RKO (cell line): ENCODE measurements at regions not wholly inside any gene's neighbourhood (a gene's known extent, or its start where the extent isn't known, plus 50 kb on each side); places are given as distances from the start of the nearest gene placed in this dataset.
"Not testable (repeated sequence)": the region's sequence is repeated elsewhere in the genome, so short reads cannot be mapped to it uniquely, and the experiment has no call there.

Source experiments
- DNase-seq: peaks from one replicate; pipeline ENCODE4 v3.0.0-alpha.2; 2016; ENCODE audit warnings: low spot score

DNA sequence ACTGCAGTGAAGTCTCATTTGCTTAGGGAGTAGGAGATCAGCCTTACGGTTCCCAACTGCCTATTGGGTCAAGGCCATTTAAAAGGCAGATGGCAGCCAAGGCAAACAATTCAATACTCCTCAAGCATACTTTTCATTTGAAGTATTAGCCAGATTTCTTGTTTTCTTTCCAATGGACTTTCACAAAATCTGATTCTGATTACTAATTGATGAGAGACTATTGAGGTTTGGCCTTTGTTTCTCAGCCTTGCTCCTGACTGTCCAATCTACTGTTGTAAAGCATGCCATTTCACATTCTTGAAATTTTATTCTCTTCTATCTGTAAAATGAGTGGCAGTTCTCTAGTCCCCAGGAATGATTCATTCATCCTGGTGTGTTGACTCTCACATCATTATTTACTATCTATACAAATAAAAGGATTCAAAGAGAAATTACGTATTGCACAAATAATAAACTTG is 166.2 kb upstream of the TGFBR2 start:
- no peak for DNase-seq

GRCh38 chr3:30440880-30441279 is 165.5 kb upstream of the TGFBR2 start:
- no peak for DNase-seq

DNA sequence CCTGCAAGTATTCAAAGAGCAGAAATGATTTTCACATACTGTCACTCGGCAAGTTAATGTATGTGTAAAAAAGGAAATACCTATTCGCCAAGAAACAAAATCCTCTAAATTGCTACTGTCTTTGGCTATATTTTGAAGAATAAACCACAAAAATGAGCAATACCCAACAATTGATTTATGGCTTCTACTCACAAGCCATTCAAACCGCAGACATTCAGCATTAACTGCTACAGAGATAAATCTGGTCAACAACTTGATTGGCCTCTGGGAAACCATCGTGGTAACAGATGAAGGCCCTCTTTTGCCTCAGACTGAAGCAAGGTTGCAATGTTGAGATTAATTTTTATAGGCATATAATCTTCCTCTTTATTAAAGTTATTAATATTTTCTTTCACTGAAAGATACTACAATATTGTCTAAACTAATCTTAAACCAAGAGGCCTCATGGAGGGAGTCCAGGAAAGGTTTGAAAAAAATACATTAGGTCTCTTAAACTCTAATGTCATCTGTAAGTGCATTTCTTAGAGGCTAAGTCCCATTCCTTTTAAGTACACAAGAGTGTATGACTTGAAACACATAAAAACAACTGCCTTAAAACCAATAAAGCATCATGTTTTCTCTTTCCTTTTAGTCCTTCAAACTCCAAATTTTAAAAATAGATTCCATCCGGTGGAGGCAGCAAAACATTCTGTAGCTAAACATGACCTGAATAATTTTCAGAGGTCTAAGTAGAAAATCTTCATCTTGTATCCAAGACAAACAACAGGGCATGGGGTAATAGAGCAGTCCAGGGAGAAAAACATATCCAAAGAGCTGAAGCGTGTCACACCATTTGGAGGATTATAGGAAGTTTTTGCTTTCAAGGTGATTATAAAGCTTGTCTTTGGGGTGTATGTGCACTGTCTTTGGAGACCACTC is 162.4 kb upstream of the TGFBR2 start:
- no peak for DNase-seq

GRCh38 chr3:30448450-30449289 is 157.7 kb upstream of the TGFBR2 start:
- no peak for DNase-seq

GRCh38 chr3:30449290-30449632 is 157.1 kb upstream of the TGFBR2 start:
- no peak for DNase-seq

GRCh38 chr3:30452446-30452845 is 154.0 kb upstream of the TGFBR2 start:
- DNase-seq = no peak

GRCh38 chr3:30453360-30454039 is 152.9 kb upstream of the TGFBR2 start:
- DNase-seq = no peak

- DNase-seq = no peak
Observed at GRCh38 chr3:30454636-30455035, 151.8 kb upstream of the TGFBR2 start.

- not testable (repeated sequence) for DNase-seq
Observed at GRCh38 chr3:30455112-30455511, 151.3 kb upstream of the TGFBR2 start.

GRCh38 chr3:30455840-30456239 is 150.6 kb upstream of the TGFBR2 start:
- no peak for DNase-seq

DNA sequence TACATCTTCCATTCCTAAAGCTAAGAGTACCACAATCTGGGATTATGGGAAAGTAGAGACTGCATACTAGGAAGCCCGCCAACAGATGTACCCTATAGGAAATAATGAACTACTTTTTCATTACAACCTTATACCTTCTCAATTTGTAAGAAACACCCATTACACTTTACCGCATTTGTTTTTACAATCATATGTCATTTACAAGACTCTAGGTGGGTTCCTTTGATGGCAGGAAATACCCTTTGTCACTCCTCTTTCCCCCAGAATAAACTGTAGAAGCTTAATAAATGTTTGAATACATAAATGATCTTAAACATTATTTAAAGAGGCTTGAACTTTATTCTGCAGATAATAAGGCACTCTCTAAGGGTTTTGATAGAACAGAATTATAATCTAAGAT is 150.1 kb upstream of the TGFBR2 start:
- DNase-seq = no peak

- DNase-seq = no peak
Observed at GRCh38 chr3:30457081-30457480, 149.3 kb upstream of the TGFBR2 start.

DNA sequence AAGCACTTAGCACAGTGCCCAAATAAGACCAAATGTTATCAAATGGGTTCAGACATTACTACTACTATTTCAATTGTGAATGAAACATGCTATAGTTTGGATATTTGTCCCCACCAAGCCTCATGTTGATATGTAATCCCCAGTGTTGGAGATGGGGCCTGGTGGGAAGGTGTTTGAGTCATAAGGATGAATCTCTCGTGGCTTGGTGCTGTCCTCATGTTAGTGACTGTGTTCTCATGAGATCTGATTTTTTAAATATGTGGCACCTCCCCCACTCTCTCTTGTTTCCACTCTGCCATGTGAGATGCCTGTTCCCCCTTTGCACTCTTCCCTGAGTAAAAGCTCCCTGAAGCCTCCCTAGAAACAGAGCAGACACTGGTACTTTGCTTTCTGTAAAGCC is 148.7 kb upstream of the TGFBR2 start:
- no peak for DNase-seq

DNA sequence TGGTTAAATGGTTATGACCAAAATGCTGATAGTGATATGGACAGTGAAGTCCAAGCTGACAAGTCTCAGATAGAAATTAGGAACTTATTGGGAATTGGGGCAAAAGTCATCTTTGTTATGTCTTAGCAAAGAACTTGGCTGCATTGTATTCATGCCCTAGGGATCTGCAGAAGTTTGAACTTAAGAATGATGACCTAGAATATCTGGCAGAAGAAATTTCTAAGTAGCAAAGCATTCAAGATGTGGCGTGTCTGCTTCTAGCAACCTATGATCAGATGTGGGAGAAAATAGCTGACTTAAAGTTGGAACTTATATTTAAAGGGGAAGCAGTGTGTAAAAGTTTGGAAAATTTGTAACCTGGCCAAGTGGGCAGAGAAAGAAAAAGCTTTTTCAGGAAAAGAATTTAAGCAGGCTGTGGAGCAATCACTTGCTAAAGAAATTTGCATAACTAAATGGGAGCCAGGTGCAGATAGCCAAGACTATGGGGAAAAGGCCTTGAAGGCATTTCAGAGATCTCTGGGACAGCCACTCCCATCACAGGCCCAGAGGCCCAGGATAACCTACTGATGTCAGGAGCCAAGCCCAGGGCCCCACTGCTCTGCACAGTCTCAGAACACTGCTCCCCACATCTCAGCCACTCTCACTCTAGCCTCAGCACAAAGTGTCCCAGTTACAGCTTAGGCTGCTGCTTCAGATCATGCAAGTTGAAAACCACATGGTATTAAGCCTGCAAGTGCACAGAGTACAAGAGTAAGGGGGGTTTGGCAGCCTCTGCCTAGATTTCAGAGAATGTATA is 147.8 kb upstream of the TGFBR2 start:
- DNase-seq = no peak

- no peak for DNase-seq
Observed at GRCh38 chr3:30461311-30461710, 145.1 kb upstream of the TGFBR2 start.

DNA sequence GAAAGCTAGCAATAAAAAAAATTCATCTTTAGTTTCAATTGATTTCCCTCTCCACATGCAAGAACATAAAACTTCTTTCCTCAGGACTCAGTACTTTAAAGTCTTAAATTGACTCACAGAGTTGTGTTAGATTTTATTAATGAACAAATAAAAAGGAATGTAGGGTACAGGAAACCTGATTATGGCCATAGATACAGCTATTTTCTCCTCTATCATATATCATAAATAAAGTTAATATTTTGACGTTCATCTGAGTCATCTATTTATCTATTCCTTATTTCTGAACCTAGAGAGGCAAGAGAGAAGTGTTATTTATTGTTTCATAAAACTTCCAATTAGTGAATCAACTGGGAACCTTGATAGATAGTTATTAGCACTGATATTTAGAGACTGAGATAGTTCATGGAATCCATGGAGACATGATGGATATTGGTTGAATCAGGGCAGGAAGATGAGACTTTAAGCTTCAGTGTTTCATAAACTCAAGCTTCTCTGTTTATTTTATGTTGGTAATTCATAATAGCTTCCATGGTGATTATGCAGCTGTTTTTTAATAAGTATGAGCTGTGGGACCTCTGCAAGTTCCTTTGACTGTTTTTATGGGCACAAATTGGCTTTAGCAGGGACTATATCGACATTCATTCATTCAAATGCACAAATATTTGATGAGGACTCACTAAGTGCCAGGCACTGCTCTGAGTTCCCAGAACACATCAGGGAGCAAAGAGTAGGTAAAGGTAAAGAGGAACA is 143.5 kb upstream of the TGFBR2 start:
- DNase-seq = no peak

- no peak for DNase-seq
Observed at GRCh38 chr3:30464381-30464780, 142.0 kb upstream of the TGFBR2 start.

DNA sequence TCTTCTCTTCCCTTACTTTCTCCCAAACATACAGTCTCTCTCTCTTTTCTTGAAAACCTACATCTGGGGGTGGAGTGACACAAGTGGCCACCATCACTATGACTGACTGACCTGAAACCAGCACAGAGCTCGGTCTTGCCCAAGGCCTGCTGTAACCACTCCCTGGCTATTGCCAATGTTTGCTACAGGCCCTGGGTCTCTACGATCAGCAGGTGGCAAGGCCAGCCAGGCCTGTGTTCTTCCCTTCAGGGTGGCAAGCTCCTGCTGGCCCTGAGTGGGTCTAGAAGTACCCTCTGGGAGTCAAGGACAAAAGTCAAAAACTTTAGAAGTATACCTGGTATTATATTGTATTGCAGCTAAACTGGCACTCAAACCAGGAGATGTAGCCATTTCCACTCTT is 140.9 kb upstream of the TGFBR2 start:
- DNase-seq = no peak

- no peak for DNase-seq
Observed at GRCh38 chr3:30467596-30468238, 138.7 kb upstream of the TGFBR2 start.

- no peak for DNase-seq
Observed at GRCh38 chr3:30469133-30469532, 137.3 kb upstream of the TGFBR2 start.
